Transverse colon (tissue), 4 donors: ENCODE measurements at regions not wholly inside any gene's neighbourhood (a gene's known extent, or its start where the extent isn't known, plus 50 kb on each side); places are given as distances from the start of the nearest gene placed in this dataset.

Experiments used
- DNase-seq: peaks from one replicate; pipeline ENCODE4 v3.0.0-alpha.2; 2019
- H3K27ac ChIP-seq, 4 donors: fragments of 200-600 bp; sonication (generic); 2 replicates each; pipeline ENCODE4 v1.5.1; 2016 to 2018; ENCODE audit warnings: inconsistent platforms in 4 of 4
- H3K27me3 ChIP-seq: fragments of 200-600 bp; sonication (generic); 2 replicates; pipeline ENCODE4 v1.5.1; 2017; ENCODE audit warnings: inconsistent platforms
- H3K36me3 ChIP-seq, 4 donors: fragments of 200-600 bp; sonication (generic); 2 replicates each; pipeline ENCODE4 v1.5.1; 2017 to 2019; ENCODE audit warnings: inconsistent platforms in 4 of 4
- H3K4me1 ChIP-seq, 4 donors: fragments of 200-600 bp; sonication (generic); 2 replicates each; pipeline ENCODE4 v1.5.1; 2017 to 2020; ENCODE audit warnings: inconsistent platforms in 4 of 4
- H3K4me3 ChIP-seq, 4 donors: fragments of 200-600 bp; sonication (generic); 1 replicate in 1 of 4; 2 replicates in 3 of 4; pipeline versions ENCODE4 v1.5.1 to v1.6.1; 2017 to 2019; ENCODE audit warnings: inconsistent platforms in 4 of 4
- H3K9me3 ChIP-seq, 2 donors: fragments of 200-600 bp; sonication (generic); 2 replicates each; pipeline ENCODE4 v1.5.1; 2017 to 2019; ENCODE audit warnings: inconsistent platforms in 2 of 2
- CTCF ChIP-seq, 5 experiments: fragments of 200-600 bp in 3 of 5; fragments of 450-650 bp in 2 of 5; sonication (generic) in 3 of 5; IDR thresholded peaks; 1 replicate in 2 of 5; 2 replicates in 3 of 5; pipeline ENCODE4 v1.5.1; 2016 to 2017; ENCODE audit warnings: antibody characterized with exemption in 5 of 5, inconsistent platforms in 3 of 5, mild to moderate bottlenecking in 2 of 5, moderate library complexity in 1 of 5
- EP300 ChIP-seq: sonication (generic); formaldehyde crosslinking; IDR thresholded peaks from one replicate; pipeline ENCODE4 v1.6.1; 2017; ENCODE audit warnings: antibody characterized with exemption, low read depth
- POLR2A ChIP-seq: fragments of 450-650 bp; IDR thresholded peaks from one replicate; pipeline ENCODE4 v1.6.1; 2016; ENCODE audit warnings: antibody characterized with exemption, mild to moderate bottlenecking, moderate library complexity
- POLR2AphosphoS5 ChIP-seq, 3 donors: sonication (generic); formaldehyde crosslinking; IDR thresholded peaks; one replicate each; pipeline ENCODE4 v1.6.1; 2016; ENCODE audit warnings: antibody characterized with exemption in 3 of 3
- WGBS, 2 donors: methylation state at CpG; one replicate each; pipeline ENCODE4 v1.1.5; 2018; ENCODE audit warnings: low coverage in 1 of 2; 5-methylcytosine and 5-hydroxymethylcytosine counted together
- in situ Hi-C, 4 donors: fragments of 200-750 bp; cut with MboI; loops; one replicate each; pipeline versions ENCODE4 v1.15.0 to v1.15.1; 2017; ENCODE audit warnings: low sequenced_read_pairs in 3 of 4, low pct_ligation_motif_present in 1 of 4, low pct_unique_long_range_greater_than_20kb in 1 of 4
- intact Hi-C: fragments of 100-400 bp; cut with DNase I; formaldehyde crosslinking; loops from one replicate; pipeline ENCODE4 v1.15.1; 2023; ENCODE audit warnings: low total_unique reads

GRCh38 chr20:12773936-12774335, 234.8 kb upstream of the SPTLC3 start:
- DNase-seq = no peak
- in situ Hi-C loops = no loop called here
- H3K36me3 ChIP-seq = no peaks in the 10 kb centered on the region
- no peaks in the 10 kb centered on the region for H3K27me3 ChIP-seq
- H3K9me3 ChIP-seq = no peaks in the 10 kb centered on the region
- no peak for TF ChIP-seq POLR2AphosphoS5 (IDR thresholded peaks at IDR 0.05)
- TF ChIP-seq EP300 = no peak
- TF ChIP-seq POLR2A = no peak
- TF ChIP-seq CTCF (IDR thresholded peaks at IDR 0.05) = no peak
- no peaks in the 10 kb centered on the region for H3K4me1 ChIP-seq
- intact Hi-C loops = no loop called here
- no peak overlapping the region for H3K27ac ChIP-seq
- no peak overlapping the region for H3K4me3 ChIP-seq
- WGBS, 2 donors = 73 to 86% methylated on average over 2 of the region's 2 CpGs

GRCh38 chr20:12775041-12775440, 233.7 kb upstream of the SPTLC3 start:
- intact Hi-C loops = no loop called here
- DNase-seq = no peak
- TF ChIP-seq POLR2A = no peak
- no peak for TF ChIP-seq POLR2AphosphoS5 (IDR thresholded peaks at IDR 0.05)
- no peak overlapping the region for H3K4me3 ChIP-seq
- no peaks in the 10 kb centered on the region for H3K27me3 ChIP-seq
- no peak overlapping the region for H3K27ac ChIP-seq
- H3K4me1 ChIP-seq = no peaks in the 10 kb centered on the region
- no peaks in the 10 kb centered on the region for H3K36me3 ChIP-seq
- 80% methylated on average over 5 of the region's 5 CpGs; no CpG with 5 or more reads in 1 of the 2 donors for WGBS, 2 donors
- in situ Hi-C loops = loop anchor here in 1 of 4 donors (25.0 kb wide), 2 partner anchors 112 to 1163 kb away; no protein-coding TSS in a partner anchor
- H3K9me3 ChIP-seq = no peaks in the 10 kb centered on the region

GRCh38 chr20:12777016-12777415, 231.8 kb upstream of the SPTLC3 start:
- TF ChIP-seq CTCF (IDR thresholded peaks at IDR 0.05) (no peak), POLR2A (no peak), EP300 (no peak), POLR2AphosphoS5 (IDR thresholded peaks at IDR 0.05) (no peak)
- Histone ChIP-seq H3K4me1 (no peaks in the 10 kb centered on the region), H3K4me3 (no peak overlapping the region), H3K27me3 (no peaks in the 10 kb centered on the region), H3K27ac (no peak overlapping the region), H3K9me3 (no peaks in the 10 kb centered on the region), H3K36me3 (no peaks in the 10 kb centered on the region)
- intact Hi-C loops = no loop called here
- DNase-seq = no peak
- in situ Hi-C loops = loop anchor here in 1 of 4 donors (25.0 kb wide), 2 partner anchors 110 to 1165 kb away; no protein-coding TSS in a partner anchor
- WGBS, 2 donors = 94 to 95% methylated on average over 4 to 5 of the region's 5 CpGs

- Histone ChIP-seq H3K27me3 (no peaks in the 10 kb centered on the region), H3K9me3 (no peaks in the 10 kb centered on the region), H3K27ac (no peak overlapping the region), H3K4me3 (no peak overlapping the region), H3K4me1 (no peaks in the 10 kb centered on the region), H3K36me3 (no peaks in the 10 kb centered on the region)
- no peak for TF ChIP-seq CTCF (IDR thresholded peaks at IDR 0.05)
- TF ChIP-seq EP300 = no peak
- no peak for TF ChIP-seq POLR2AphosphoS5 (IDR thresholded peaks at IDR 0.05)
- TF ChIP-seq POLR2A = no peak
- intact Hi-C loops (no loop called here), in situ Hi-C loops (loop anchor here in 1 of 4 donors (25.0 kb wide), 2 partner anchors 101 to 1174 kb away; no protein-coding TSS in a partner anchor)
- WGBS, 2 donors = 60 to 61% methylated on average over 5 of the region's 5 CpGs
- DNase-seq = no peak
These were observed 222.5 kb upstream of the SPTLC3 start for GRCh38 chr20:12786276-12786675.
